Uterus (tissue), 3 donors: ENCODE measurements at regions not wholly inside any gene's neighbourhood (a gene's known extent, or its start where the extent isn't known, plus 50 kb on each side); places are given as distances from the start of the nearest gene placed in this dataset.

Source experiments
- DNase-seq, 2 donors: peaks; one replicate each; pipeline ENCODE4 v3.0.0-alpha.2; 2019 to 2020
- H3K27ac ChIP-seq, 2 donors: fragments of 200-600 bp; sonication (generic); 1 replicate in 1 of 2; 2 replicates in 1 of 2; pipeline ENCODE4 v1.5.1; 2016 to 2018
- H3K27me3 ChIP-seq, 2 donors: fragments of 200-600 bp; sonication (generic); one replicate each; pipeline ENCODE4 v1.5.1; 2018 to 2019; ENCODE audit warnings: control low read depth in 1 of 2
- H3K36me3 ChIP-seq, 2 donors: fragments of 200-600 bp; sonication (generic); one replicate each; pipeline ENCODE4 v1.5.1; 2019; ENCODE audit warnings: control low read depth in 1 of 2
- H3K4me1 ChIP-seq, 2 donors: fragments of 200-600 bp; sonication (generic); one replicate each; pipeline ENCODE4 v1.5.1; 2018 to 2019; ENCODE audit warnings: control low read depth in 1 of 2
- H3K4me3 ChIP-seq, 2 donors: fragments of 200-600 bp; sonication (generic); 1 replicate in 1 of 2; 2 replicates in 1 of 2; pipeline ENCODE4 v1.5.1; 2018 to 2019; ENCODE audit warnings: mild to moderate bottlenecking in 1 of 2
- H3K9me3 ChIP-seq, 2 donors: fragments of 200-600 bp; sonication (generic); one replicate each; pipeline ENCODE4 v1.5.1; 2019; ENCODE audit warnings: control low read depth in 1 of 2
- POLR2A ChIP-seq, 2 donors: fragments of 450-650 bp; IDR thresholded peaks; one replicate each; pipeline ENCODE4 v1.6.1; 2016; ENCODE audit warnings: antibody characterized with exemption in 2 of 2, mild to moderate bottlenecking in 1 of 2, moderate library complexity in 1 of 2
- intact Hi-C: fragments of 100-400 bp; cut with DNase I; formaldehyde crosslinking; loops from one replicate; pipeline ENCODE4 v1.15.1; 2023; ENCODE audit warnings: low total_unique reads
- TF ChIP-seq, protein P1 (sequence below), 4 experiments: fragments of 200-600 bp in 2 of 4; fragments of 450-650 bp in 2 of 4; sonication (generic) in 2 of 4; IDR thresholded peaks; one replicate each; pipeline ENCODE4 v1.5.1; 2016 to 2019; ENCODE audit warnings: antibody characterized with exemption in 4 of 4, mild to moderate bottlenecking in 2 of 4, moderate library complexity in 1 of 4
- donor health status: DM: yes; HTN: yes; CAD: no.

DNA sequence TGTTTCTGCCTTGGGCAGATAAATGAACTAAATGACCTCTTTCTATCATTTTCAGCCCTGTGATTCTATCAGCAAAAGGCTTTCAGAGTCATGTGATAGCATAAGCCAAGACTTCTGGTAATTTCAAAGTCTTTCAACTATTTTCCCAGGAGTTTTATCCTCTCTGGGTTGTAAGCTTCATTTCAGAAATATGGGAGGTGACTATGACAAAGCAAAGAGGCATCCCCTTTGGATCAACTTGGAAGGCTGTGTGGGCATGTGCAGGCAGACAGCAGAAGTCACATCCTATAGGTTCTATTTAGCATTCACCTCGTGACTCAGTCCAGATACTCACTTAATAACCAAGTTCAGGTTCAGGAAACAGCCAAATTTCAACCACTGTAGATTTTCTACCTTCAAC, 149.0 kb upstream of the FST start:
- Histone ChIP-seq H3K4me3 (no peak overlapping the region), H3K36me3 (no peaks in the 10 kb centered on the region), H3K4me1 (no peaks in the 10 kb centered on the region), H3K27ac (no peak overlapping the region), H3K27me3 (no peaks in the 10 kb centered on the region), H3K9me3 (no peaks in the 10 kb centered on the region)
- no peak for TF ChIP-seq POLR2A (IDR thresholded peaks at IDR 0.05)
- TF ChIP-seq, protein P1, sequence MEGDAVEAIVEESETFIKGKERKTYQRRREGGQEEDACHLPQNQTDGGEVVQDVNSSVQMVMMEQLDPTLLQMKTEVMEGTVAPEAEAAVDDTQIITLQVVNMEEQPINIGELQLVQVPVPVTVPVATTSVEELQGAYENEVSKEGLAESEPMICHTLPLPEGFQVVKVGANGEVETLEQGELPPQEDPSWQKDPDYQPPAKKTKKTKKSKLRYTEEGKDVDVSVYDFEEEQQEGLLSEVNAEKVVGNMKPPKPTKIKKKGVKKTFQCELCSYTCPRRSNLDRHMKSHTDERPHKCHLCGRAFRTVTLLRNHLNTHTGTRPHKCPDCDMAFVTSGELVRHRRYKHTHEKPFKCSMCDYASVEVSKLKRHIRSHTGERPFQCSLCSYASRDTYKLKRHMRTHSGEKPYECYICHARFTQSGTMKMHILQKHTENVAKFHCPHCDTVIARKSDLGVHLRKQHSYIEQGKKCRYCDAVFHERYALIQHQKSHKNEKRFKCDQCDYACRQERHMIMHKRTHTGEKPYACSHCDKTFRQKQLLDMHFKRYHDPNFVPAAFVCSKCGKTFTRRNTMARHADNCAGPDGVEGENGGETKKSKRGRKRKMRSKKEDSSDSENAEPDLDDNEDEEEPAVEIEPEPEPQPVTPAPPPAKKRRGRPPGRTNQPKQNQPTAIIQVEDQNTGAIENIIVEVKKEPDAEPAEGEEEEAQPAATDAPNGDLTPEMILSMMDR (IDR thresholded peaks at IDR 0.05), result no peak
- intact Hi-C loops, result no loop called here
- DNase-seq, result no peak

DNA sequence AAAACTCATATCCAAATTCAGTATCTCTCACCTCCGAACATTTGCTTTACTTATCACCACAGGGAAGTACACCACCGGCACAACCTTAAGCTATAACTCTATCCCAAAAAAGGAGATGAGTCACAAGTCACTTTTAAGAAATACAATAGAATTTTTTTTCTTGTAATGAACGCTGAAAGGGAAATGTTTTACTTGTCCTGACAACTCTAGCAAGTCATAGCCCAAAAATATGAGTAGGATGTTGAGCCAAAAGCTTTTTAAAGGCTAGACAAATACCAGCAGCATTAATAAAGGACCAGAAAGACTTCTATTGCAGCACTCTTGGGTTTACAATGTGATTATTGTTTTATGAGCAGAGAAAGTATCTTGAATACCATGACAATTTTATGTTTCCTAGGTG, 147.3 kb upstream of the FST start:
- intact Hi-C loops, result no loop called here
- no peak overlapping the region for H3K4me3 ChIP-seq
- no peak overlapping the region for H3K27ac ChIP-seq
- no peak for DNase-seq
- H3K27me3 ChIP-seq, result no peaks in the 10 kb centered on the region
- H3K9me3 ChIP-seq, result no peaks in the 10 kb centered on the region
- H3K36me3 ChIP-seq, result no peaks in the 10 kb centered on the region
- H3K4me1 ChIP-seq, result no peaks in the 10 kb centered on the region
- no peak for TF ChIP-seq POLR2A (IDR thresholded peaks at IDR 0.05)
- TF ChIP-seq, protein P1 (IDR thresholded peaks at IDR 0.05), result no peak

DNA sequence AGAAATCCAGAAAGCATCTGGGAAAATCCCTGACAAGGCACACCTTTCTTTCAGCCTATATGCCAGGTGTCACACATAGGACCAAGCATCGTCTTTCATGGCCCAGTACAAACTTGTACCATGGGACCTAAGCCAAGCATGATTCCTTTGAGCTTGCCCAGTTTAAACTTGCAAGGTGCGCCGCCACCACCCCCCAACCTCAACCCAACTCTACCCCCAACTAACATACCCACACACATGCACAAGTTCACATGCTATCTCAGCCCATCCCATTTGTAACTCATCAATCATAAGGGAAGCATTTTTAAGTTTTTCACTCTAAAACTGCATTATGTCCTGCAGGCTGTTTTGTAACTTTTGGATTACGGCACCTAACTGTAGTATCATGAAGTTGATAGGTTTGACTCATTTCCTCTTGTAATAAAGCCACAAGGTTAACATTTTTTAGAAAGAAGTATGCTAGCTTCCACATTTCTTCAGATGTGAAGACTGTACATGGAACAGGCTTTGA, 145.9 kb upstream of the FST start:
- no peak for DNase-seq
- no peaks in the 10 kb centered on the region for H3K27me3 ChIP-seq
- no peaks in the 10 kb centered on the region for H3K36me3 ChIP-seq
- TF ChIP-seq POLR2A (IDR thresholded peaks at IDR 0.05), result no peak
- TF ChIP-seq, protein P1 (IDR thresholded peaks at IDR 0.05), result no peak
- H3K4me1 ChIP-seq, result no peaks in the 10 kb centered on the region
- H3K9me3 ChIP-seq, result no peaks in the 10 kb centered on the region
- intact Hi-C loops, result no loop called here
- no peak overlapping the region for H3K4me3 ChIP-seq
- H3K27ac ChIP-seq, result no peak overlapping the region

DNA sequence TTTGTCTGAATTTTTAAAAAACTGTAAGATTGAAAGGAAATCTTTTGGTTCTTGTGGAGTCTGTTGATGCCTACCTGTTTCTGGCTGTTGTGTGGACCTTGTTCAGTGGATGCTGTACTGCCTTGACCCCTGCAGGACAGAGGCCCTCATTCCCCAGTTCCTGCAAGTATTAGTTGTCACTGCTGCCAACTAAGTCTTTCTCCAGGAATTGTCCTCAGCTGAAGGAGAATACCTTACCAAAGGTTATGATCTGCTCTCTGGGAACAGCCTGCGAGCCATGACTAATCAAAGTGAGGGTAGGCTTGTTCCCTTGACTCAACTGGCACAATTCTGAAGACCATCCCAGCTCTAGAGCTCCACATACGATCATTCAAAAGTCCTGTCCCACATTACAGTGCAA, 145.3 kb upstream of the FST start:
- Histone ChIP-seq H3K36me3 (no peaks in the 10 kb centered on the region), H3K4me3 (no peak overlapping the region), H3K9me3 (no peaks in the 10 kb centered on the region), H3K27ac (no peak overlapping the region), H3K4me1 (no peaks in the 10 kb centered on the region), H3K27me3 (no peaks in the 10 kb centered on the region)
- intact Hi-C loops, result no loop called here
- TF ChIP-seq, protein P1 (IDR thresholded peaks at IDR 0.05), result no peak
- no peak for TF ChIP-seq POLR2A (IDR thresholded peaks at IDR 0.05)
- DNase-seq, result no peak

DNA sequence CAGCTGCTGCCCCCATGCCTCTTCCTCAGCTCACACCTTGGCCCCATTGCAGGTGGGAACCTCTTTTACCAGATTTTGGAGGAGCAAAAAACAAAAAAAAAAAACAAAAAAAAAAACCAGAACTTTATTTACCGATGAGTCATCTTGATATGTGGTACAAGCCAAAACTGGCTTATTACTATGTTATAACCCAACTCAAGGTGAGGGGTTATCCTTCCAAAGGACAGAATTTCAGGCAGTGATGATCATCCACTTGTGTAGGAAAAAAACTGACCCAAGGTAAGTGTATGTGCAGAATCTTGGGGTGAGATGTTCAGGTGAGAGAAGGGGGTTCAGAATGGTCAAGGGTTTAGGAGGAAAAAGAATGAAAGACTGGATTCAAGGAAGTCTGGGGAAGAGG, 142.6 kb upstream of the FST start:
- no peaks in the 10 kb centered on the region for H3K9me3 ChIP-seq
- TF ChIP-seq, protein P1 (IDR thresholded peaks at IDR 0.05), result no peak
- no peak for TF ChIP-seq POLR2A (IDR thresholded peaks at IDR 0.05)
- no peaks in the 10 kb centered on the region for H3K27me3 ChIP-seq
- DNase-seq, result no peak
- no peaks in the 10 kb centered on the region for H3K4me1 ChIP-seq
- no peak overlapping the region for H3K27ac ChIP-seq
- no peak overlapping the region for H3K4me3 ChIP-seq
- intact Hi-C loops, result no loop called here
- H3K36me3 ChIP-seq, result no peaks in the 10 kb centered on the region
